IPS-18c (cell line): ENCODE measurements at regions not wholly inside any gene's neighbourhood (a gene's known extent, or its start where the extent isn't known, plus 50 kb on each side); places are given as distances from the start of the nearest gene placed in this dataset.
"Not testable (repeated sequence)": the region's sequence is repeated elsewhere in the genome, so short reads cannot be mapped to it uniquely, and the experiment has no call there.

Source experiments
- H3K4me3 ChIP-seq: 2 replicates; pipeline ENCODE4 v1.7.0; 2013; ENCODE audit warnings: low read depth, mild to moderate bottlenecking, low read length, moderate library complexity; ENCODE audit not compliant: insufficient read depth
- H3K9me3 ChIP-seq: one replicate; pipeline ENCODE4 v1.6.1; 2013; ENCODE audit warnings: mild to moderate bottlenecking, low read length, moderate library complexity; ENCODE audit not compliant: control insufficient read depth, insufficient read depth

- Histone ChIP-seq H3K4me3 (no peak overlapping the region), H3K9me3 (peaks cover 15% of the 10 kb centered on the region)
These were observed 57.7 kb downstream of the SOX3 start for GRCh38 chrX:140447150-140447549.

GRCh38 chrX:140440876-140441275, 64.0 kb downstream of the SOX3 start:
- no peak overlapping the region for H3K4me3 ChIP-seq
- H3K9me3 ChIP-seq: peaks cover 5% of the 10 kb centered on the region

GRCh38 chrX:140439476-140439875, 65.4 kb downstream of the SOX3 start:
- peaks cover 2% of the 10 kb centered on the region for H3K9me3 ChIP-seq
- H3K4me3 ChIP-seq: peak overlapping the region; percentile 31; the same call in 1 of the 2 replicates

GRCh38 chrX:140434347-140434746, 70.5 kb downstream of the SOX3 start:
- Histone ChIP-seq H3K4me3 (no peak overlapping the region), H3K9me3 (peaks cover 9% of the 10 kb centered on the region)

GRCh38 chrX:140433582-140433981, 71.3 kb downstream of the SOX3 start:
- Histone ChIP-seq H3K4me3 (no peak overlapping the region), H3K9me3 (peaks cover 9% of the 10 kb centered on the region)

- Histone ChIP-seq H3K4me3 (no peak overlapping the region; the same call in 1 of the 2 replicates), H3K9me3 (peaks cover 9% of the 10 kb centered on the region)
These were observed 72.3 kb downstream of the SOX3 start for GRCh38 chrX:140432346-140433175.

GRCh38 chrX:140431521-140431920, 73.3 kb downstream of the SOX3 start:
- Histone ChIP-seq H3K9me3 (peaks cover 9% of the 10 kb centered on the region), H3K4me3 (no peak overlapping the region)

- peaks cover 2% of the 10 kb centered on the region for H3K9me3 ChIP-seq
- no peak overlapping the region for H3K4me3 ChIP-seq
These were observed 79.0 kb downstream of the SOX3 start for GRCh38 chrX:140425712-140426395.

GRCh38 chrX:140422501-140422900, 82.4 kb downstream of the SOX3 start:
- H3K9me3 ChIP-seq: peaks cover 2% of the 10 kb centered on the region
- H3K4me3 ChIP-seq: no peak overlapping the region

GRCh38 chrX:140402131-140402530, 102.7 kb downstream of the SOX3 start:
- H3K4me3 ChIP-seq, H3K9me3 ChIP-seq: not testable (repeated sequence)

GRCh38 chrX:140396326-140396725, 108.5 kb downstream of the SOX3 start:
- H3K4me3 ChIP-seq, H3K9me3 ChIP-seq: not testable (repeated sequence)

- peaks cover 2% of the 10 kb centered on the region for H3K9me3 ChIP-seq
These were observed 111.4 kb downstream of the SOX3 start for GRCh38 chrX:140393507-140393906.

GRCh38 chrX:140391313-140391712, 113.6 kb downstream of the SOX3 start:
- H3K9me3 ChIP-seq: peaks cover 2% of the 10 kb centered on the region
- H3K4me3 ChIP-seq: no peak overlapping the region

More at GRCh38 chrX:140393507-140393906, 111.4 kb downstream of the SOX3 start:
- H3K4me3 ChIP-seq: no peak overlapping the region

- Histone ChIP-seq H3K9me3 (peaks cover 4% of the 10 kb centered on the region), H3K4me3 (no peak overlapping the region)
These were observed 115.5 kb downstream of the SOX3 start for GRCh38 chrX:140389331-140389730.

- Histone ChIP-seq H3K9me3 (no peaks in the 10 kb centered on the region), H3K4me3 (no peak overlapping the region)
These were observed 142.0 kb downstream of the SOX3 start for GRCh38 chrX:140362861-140363260.

GRCh38 chrX:140360924-140361323, 143.9 kb downstream of the SOX3 start:
- no peak overlapping the region for H3K4me3 ChIP-seq

GRCh38 chrX:140360284-140360683, 144.6 kb downstream of the SOX3 start:
- peaks cover 2% of the 10 kb centered on the region for H3K9me3 ChIP-seq
- no peak overlapping the region for H3K4me3 ChIP-seq

More at GRCh38 chrX:140360924-140361323, 143.9 kb downstream of the SOX3 start:
- peaks cover 2% of the 10 kb centered on the region for H3K9me3 ChIP-seq

- H3K4me3 ChIP-seq: no peak overlapping the region
- H3K9me3 ChIP-seq: peaks cover 2% of the 10 kb centered on the region
These were observed 148.9 kb downstream of the SOX3 start for GRCh38 chrX:140355922-140356321.
